ENCODE measurements at regions not wholly inside any gene's neighbourhood (a gene's known extent, or its start where the extent isn't known, plus 50 kb on each side); places are given as distances from the start of the nearest gene placed in this dataset.

DNA sequence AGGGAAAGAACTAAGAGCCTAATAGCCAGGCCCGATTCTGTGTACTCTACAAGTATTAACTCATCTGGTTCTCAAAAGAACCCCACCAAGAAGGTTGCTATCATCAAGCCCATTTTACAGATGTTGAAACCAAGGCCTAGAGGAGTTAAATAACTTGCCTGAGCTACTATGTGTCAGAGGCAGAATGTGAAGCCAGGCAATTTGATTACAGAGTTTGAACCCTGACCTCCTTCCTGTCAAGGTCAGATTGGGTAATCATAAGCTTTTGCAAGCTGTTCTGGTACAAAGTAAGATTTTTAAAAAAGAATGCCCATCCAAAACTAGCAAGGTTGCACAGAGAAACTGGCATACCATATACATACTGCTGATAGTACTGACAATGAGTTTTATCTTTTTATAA lies 227.1 kb downstream of the HAUS1 start:
- 88 to 100% methylated on average over 1 of the region's 1 CpG for WGBS, 2 experiments (ENCODE audit: insufficient coverage in 1 of 2, insufficient read length in 1 of 2)
- peaks cover 41% of the 10 kb centered on the region for H3K27me3 Mint-ChIP-seq (ENCODE audit: insufficient read depth)
- no peak overlapping the region for H3K27ac ChIP-seq (ENCODE audit: low read depth, low read length)
- H3K4me1 ChIP-seq (ENCODE audit: control insufficient read depth, insufficient read depth, low read length), result peaks cover 1% of the 10 kb centered on the region
- H3K4me3 Mint-ChIP-seq, result no peak overlapping the region
- H3K27me3 ChIP-seq (ENCODE audit: control insufficient read depth, insufficient read depth, low read length, poor library complexity, severe bottlenecking), result peaks cover 32% of the 10 kb centered on the region
- H3K9ac ChIP-seq (ENCODE audit: extremely low read depth, low read length, poor library complexity, severe bottlenecking), result no peak overlapping the region
- H3K36me3 ChIP-seq (ENCODE audit: control insufficient read depth, insufficient read depth, low read length), result no peaks in the 10 kb centered on the region
- peak; percentile 19 for DNase-seq
- peaks cover 21% of the 10 kb centered on the region for H3K4me1 Mint-ChIP-seq
- H3K9me3 Mint-ChIP-seq, result no peaks in the 10 kb centered on the region
- H3K4me3 ChIP-seq (ENCODE audit: low read length), result no peak overlapping the region
- H3K27ac Mint-ChIP-seq, result no peak overlapping the region
- H3K9me3 ChIP-seq (ENCODE audit: control insufficient read depth, low read length), result no peaks in the 10 kb centered on the region
- H3K36me3 Mint-ChIP-seq (ENCODE audit: low read depth), result no peaks in the 10 kb centered on the region
- TF ChIP-seq, protein P1, sequence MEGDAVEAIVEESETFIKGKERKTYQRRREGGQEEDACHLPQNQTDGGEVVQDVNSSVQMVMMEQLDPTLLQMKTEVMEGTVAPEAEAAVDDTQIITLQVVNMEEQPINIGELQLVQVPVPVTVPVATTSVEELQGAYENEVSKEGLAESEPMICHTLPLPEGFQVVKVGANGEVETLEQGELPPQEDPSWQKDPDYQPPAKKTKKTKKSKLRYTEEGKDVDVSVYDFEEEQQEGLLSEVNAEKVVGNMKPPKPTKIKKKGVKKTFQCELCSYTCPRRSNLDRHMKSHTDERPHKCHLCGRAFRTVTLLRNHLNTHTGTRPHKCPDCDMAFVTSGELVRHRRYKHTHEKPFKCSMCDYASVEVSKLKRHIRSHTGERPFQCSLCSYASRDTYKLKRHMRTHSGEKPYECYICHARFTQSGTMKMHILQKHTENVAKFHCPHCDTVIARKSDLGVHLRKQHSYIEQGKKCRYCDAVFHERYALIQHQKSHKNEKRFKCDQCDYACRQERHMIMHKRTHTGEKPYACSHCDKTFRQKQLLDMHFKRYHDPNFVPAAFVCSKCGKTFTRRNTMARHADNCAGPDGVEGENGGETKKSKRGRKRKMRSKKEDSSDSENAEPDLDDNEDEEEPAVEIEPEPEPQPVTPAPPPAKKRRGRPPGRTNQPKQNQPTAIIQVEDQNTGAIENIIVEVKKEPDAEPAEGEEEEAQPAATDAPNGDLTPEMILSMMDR (conservative IDR thresholded peaks at IDR 0.05), result no peak

DNA sequence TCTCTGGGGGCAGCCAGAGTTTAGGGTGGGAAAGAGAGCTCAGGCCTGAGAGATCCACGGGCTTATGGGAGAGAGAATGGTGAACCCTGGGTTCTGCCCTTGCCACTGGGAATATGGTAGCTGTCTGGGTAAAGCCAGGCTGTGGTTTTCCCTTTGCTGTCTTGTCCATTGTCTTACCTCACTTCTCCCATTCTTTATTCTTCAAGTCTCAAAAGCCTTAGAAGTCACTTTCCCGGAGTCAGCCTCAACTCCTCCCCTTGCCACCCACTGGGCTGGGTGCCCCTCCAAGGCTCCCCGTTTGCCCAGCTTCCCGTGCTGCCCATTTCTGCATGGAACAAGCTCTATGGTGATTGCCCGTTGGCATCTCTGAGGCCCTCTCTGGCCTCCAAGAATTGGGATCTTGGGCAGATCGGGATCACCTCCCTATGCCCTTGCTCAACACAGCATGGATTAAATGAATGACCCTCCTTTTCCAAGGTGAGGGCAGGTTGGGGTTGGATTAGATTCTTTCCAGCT lies 228.2 kb downstream of the HAUS1 start:
- no peak overlapping the region for H3K27ac ChIP-seq (ENCODE audit: low read depth, low read length)
- TF ChIP-seq, protein P1 (conservative IDR thresholded peaks at IDR 0.05), result no peak
- H3K27me3 Mint-ChIP-seq (ENCODE audit: insufficient read depth), result peaks cover 41% of the 10 kb centered on the region
- peaks cover 32% of the 10 kb centered on the region for H3K27me3 ChIP-seq (ENCODE audit: control insufficient read depth, insufficient read depth, low read length, poor library complexity, severe bottlenecking)
- no peak overlapping the region for H3K27ac Mint-ChIP-seq
- H3K9ac ChIP-seq (ENCODE audit: extremely low read depth, low read length, poor library complexity, severe bottlenecking), result no peak overlapping the region
- peaks cover 26% of the 10 kb centered on the region for H3K4me1 Mint-ChIP-seq
- H3K4me3 ChIP-seq (ENCODE audit: low read length), result no peak overlapping the region
- no peaks in the 10 kb centered on the region for H3K9me3 Mint-ChIP-seq
- H3K36me3 ChIP-seq (ENCODE audit: control insufficient read depth, insufficient read depth, low read length), result no peaks in the 10 kb centered on the region
- H3K36me3 Mint-ChIP-seq (ENCODE audit: low read depth), result no peaks in the 10 kb centered on the region
- WGBS, 2 experiments (ENCODE audit: insufficient coverage in 1 of 2, insufficient read length in 1 of 2), result 80 to 85% methylated on average over 1 to 6 of the region's 6 CpGs
- no peak overlapping the region for H3K4me3 Mint-ChIP-seq
- H3K9me3 ChIP-seq (ENCODE audit: control insufficient read depth, low read length), result no peaks in the 10 kb centered on the region
- DNase-seq, result no peak
- H3K4me1 ChIP-seq (ENCODE audit: control insufficient read depth, insufficient read depth, low read length), result peaks cover 7% of the 10 kb centered on the region

DNA sequence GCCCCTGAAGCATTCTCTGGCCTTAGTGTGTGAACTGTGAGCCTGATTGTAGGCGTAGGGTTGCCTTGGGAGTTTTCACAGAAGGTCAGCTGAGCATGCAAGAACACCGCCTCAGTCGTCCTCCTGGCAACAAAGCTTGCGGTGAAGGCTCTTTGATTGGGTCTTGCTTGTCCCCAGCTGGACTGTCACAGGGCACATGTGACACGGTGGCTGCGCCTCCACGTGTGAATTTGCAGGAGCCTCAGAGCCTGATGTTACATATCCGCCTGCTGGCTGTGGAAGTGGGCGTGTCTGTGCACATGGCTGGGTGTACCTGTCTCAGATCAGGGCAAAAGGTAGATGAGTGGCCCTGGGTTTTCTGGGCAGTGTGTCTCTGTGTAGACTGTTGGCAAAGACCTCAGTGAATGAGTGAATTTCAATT lies 228.7 kb downstream of the HAUS1 start:
- Histone ChIP-seq H3K9ac (ENCODE audit: extremely low read depth, low read length, poor library complexity, severe bottlenecking) (no peak overlapping the region), H3K27me3 (ENCODE audit: control insufficient read depth, insufficient read depth, low read length, poor library complexity, severe bottlenecking) (peaks cover 32% of the 10 kb centered on the region), H3K4me1 (ENCODE audit: control insufficient read depth, insufficient read depth, low read length) (peaks cover 9% of the 10 kb centered on the region), H3K4me3 (ENCODE audit: low read length) (no peak overlapping the region), H3K36me3 (ENCODE audit: control insufficient read depth, insufficient read depth, low read length) (no peaks in the 10 kb centered on the region), H3K27ac (ENCODE audit: low read depth, low read length) (no peak overlapping the region), H3K9me3 (ENCODE audit: control insufficient read depth, low read length) (no peaks in the 10 kb centered on the region)
- 72 to 78% methylated on average over 6 to 9 of the region's 9 CpGs for WGBS, 2 experiments (ENCODE audit: insufficient coverage in 1 of 2, insufficient read length in 1 of 2)
- peaks cover 41% of the 10 kb centered on the region for H3K27me3 Mint-ChIP-seq (ENCODE audit: insufficient read depth)
- H3K4me1 Mint-ChIP-seq, result peaks cover 32% of the 10 kb centered on the region
- no peak overlapping the region for H3K27ac Mint-ChIP-seq
- H3K36me3 Mint-ChIP-seq (ENCODE audit: low read depth), result no peaks in the 10 kb centered on the region
- TF ChIP-seq, protein P1 (conservative IDR thresholded peaks at IDR 0.05), result no peak
- DNase-seq, result peak; percentile 66
- H3K4me3 Mint-ChIP-seq, result peak overlapping the region; percentile 67
- no peaks in the 10 kb centered on the region for H3K9me3 Mint-ChIP-seq
